Endothelial cell of umbilical vein (primary cell): ENCODE measurements at regions not wholly inside any gene's neighbourhood (a gene's known extent, or its start where the extent isn't known, plus 50 kb on each side); places are given as distances from the start of the nearest gene placed in this dataset.

Experiments used
- EZH2 ChIP-seq: IDR thresholded peaks from 2 replicates; pipeline ENCODE4 v1.6.1; 2012; ENCODE audit warnings: borderline replicate concordance, low read depth, mild to moderate bottlenecking, moderate library complexity, low read length, inconsistent platforms; ENCODE audit not compliant: severe bottlenecking
- FOS ChIP-seq: IDR thresholded peaks from 2 replicates; pipeline ENCODE4 v1.6.1; 2011; ENCODE audit warnings: mild to moderate bottlenecking, low read length, moderate library complexity, borderline replicate concordance; ENCODE audit not compliant: insufficient read depth
- GATA2 ChIP-seq: IDR thresholded peaks from 2 replicates; pipeline ENCODE4 v1.7.0; 2011; ENCODE audit warnings: low read depth, mild to moderate bottlenecking, moderate library complexity, mixed read lengths, low read length; ENCODE audit not compliant: insufficient read length, insufficient read depth
- JUN ChIP-seq: IDR thresholded peaks from 2 replicates; pipeline ENCODE4 v1.6.1; 2011; ENCODE audit warnings: borderline replicate concordance, low read depth; ENCODE audit not compliant: insufficient read length, insufficient read depth
- MAX ChIP-seq: IDR thresholded peaks from 2 replicates; pipeline ENCODE4 v1.6.1; 2011; ENCODE audit not compliant: insufficient read depth, insufficient read length
- MYC ChIP-seq: IDR thresholded peaks from one replicate; pipeline ENCODE4 v1.6.1; 2011; ENCODE audit warnings: mild to moderate bottlenecking, low read depth, low read length
- POLR2A ChIP-seq: IDR thresholded peaks from 2 replicates; pipeline ENCODE4 v1.6.1; 2012; ENCODE audit warnings: low read depth, mild to moderate bottlenecking, control low read depth, low read length
- POLR2AphosphoS5 ChIP-seq: IDR thresholded peaks from 2 replicates; pipeline ENCODE4 v1.6.1; 2012; ENCODE audit warnings: low read depth, mild to moderate bottlenecking, control low read depth, low read length, moderate library complexity; ENCODE audit not compliant: insufficient read depth
- TF ChIP-seq, protein P1 (sequence below), 2 donors: IDR thresholded peaks; 1 replicate in 1 of 2; 2 replicates in 1 of 2; pipeline ENCODE4 v1.5.1; 2011; ENCODE audit warnings: low read length in 2 of 2, mild to moderate bottlenecking in 2 of 2, moderate library complexity in 2 of 2, control low read depth in 1 of 2, inconsistent platforms in 1 of 2, low read depth in 1 of 2; ENCODE audit not compliant: insufficient read depth in 1 of 2; ENCODE audit errors: extremely low read depth in 1 of 2

DNA sequence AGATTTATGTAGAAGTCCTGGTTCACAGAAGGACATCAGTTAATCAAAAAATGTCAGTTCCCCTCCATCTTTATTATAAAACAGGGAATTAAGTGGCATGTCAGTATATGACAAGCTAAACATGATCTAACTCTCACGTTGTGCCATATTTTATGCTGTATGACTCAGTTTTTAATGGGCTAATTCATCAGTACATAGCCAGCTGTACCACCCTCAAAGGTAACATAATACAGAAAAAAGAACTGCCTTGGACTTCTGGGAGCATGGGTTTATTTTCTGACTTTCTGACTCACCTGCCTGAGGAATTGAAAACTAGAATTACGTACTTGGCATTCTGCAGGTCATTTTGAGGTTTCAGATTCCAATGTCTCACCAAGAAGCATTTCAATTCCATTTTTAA is 135.7 kb downstream of the CMPK2 start:
- no peak for TF ChIP-seq MAX
- TF ChIP-seq, protein P1, sequence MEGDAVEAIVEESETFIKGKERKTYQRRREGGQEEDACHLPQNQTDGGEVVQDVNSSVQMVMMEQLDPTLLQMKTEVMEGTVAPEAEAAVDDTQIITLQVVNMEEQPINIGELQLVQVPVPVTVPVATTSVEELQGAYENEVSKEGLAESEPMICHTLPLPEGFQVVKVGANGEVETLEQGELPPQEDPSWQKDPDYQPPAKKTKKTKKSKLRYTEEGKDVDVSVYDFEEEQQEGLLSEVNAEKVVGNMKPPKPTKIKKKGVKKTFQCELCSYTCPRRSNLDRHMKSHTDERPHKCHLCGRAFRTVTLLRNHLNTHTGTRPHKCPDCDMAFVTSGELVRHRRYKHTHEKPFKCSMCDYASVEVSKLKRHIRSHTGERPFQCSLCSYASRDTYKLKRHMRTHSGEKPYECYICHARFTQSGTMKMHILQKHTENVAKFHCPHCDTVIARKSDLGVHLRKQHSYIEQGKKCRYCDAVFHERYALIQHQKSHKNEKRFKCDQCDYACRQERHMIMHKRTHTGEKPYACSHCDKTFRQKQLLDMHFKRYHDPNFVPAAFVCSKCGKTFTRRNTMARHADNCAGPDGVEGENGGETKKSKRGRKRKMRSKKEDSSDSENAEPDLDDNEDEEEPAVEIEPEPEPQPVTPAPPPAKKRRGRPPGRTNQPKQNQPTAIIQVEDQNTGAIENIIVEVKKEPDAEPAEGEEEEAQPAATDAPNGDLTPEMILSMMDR (IDR thresholded peaks at IDR 0.05; ENCODE audit: extremely low read depth in 1 of 2, insufficient read depth in 1 of 2, low read depth in 1 of 2, low read length in 2 of 2): no peak
- no peak for TF ChIP-seq POLR2A
- no peak for TF ChIP-seq FOS
- TF ChIP-seq POLR2AphosphoS5: no peak
- TF ChIP-seq GATA2: no peak
- TF ChIP-seq EZH2: no peak
- no peak for TF ChIP-seq JUN
- TF ChIP-seq MYC: no peak
